ENCODE measurements at regions not wholly inside any gene's neighbourhood (a gene's known extent, or its start where the extent isn't known, plus 50 kb on each side); places are given as distances from the start of the nearest gene placed in this dataset.

DNA sequence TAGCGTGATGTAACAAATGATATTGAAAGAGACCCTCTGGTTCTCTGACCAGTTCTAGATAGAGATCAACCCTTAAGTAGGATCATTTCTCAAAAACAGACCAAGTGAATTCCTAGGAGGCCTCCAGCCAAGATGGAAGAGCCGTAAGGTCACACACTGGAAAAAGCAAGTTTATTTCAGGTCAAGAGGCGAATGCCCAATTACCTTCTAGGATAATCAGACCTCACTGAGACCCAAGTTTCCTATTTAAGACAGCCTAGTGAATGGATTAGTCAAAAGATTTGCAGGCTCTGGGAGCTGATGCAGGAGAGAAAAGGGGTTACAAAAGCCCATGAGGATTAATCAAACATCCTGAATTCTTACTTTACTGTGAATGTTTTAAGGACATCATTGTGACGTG is 486.1 kb upstream of the NRP1 start:
- H3K27ac ChIP-seq (replicated peaks), result no peak overlapping the region
- intact Hi-C loops (cut with micrococcal nuclease), result no loop called here
- no peak for DNase-seq
- no peaks in the 10 kb centered on the region for H3K9me3 ChIP-seq (replicated peaks)
- H3K27me3 ChIP-seq (ENCODE audit: low read depth), result no peaks in the 10 kb centered on the region
- TF ChIP-seq, protein P1, sequence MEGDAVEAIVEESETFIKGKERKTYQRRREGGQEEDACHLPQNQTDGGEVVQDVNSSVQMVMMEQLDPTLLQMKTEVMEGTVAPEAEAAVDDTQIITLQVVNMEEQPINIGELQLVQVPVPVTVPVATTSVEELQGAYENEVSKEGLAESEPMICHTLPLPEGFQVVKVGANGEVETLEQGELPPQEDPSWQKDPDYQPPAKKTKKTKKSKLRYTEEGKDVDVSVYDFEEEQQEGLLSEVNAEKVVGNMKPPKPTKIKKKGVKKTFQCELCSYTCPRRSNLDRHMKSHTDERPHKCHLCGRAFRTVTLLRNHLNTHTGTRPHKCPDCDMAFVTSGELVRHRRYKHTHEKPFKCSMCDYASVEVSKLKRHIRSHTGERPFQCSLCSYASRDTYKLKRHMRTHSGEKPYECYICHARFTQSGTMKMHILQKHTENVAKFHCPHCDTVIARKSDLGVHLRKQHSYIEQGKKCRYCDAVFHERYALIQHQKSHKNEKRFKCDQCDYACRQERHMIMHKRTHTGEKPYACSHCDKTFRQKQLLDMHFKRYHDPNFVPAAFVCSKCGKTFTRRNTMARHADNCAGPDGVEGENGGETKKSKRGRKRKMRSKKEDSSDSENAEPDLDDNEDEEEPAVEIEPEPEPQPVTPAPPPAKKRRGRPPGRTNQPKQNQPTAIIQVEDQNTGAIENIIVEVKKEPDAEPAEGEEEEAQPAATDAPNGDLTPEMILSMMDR (IDR thresholded peaks at IDR 0.05; ENCODE audit: borderline replicate concordance), result no peak
- H3K36me3 ChIP-seq, result no peaks in the 10 kb centered on the region
- H3K4me1 ChIP-seq, result peaks cover 12% of the 10 kb centered on the region
- H3K4me3 ChIP-seq, result no peak overlapping the region

- Histone ChIP-seq H3K4me3 (no peak overlapping the region), H3K27ac (replicated peaks) (no peak overlapping the region), H3K36me3 (no peaks in the 10 kb centered on the region), H3K9me3 (replicated peaks) (no peaks in the 10 kb centered on the region), H3K27me3 (ENCODE audit: low read depth) (no peaks in the 10 kb centered on the region), H3K4me1 (peaks cover 12% of the 10 kb centered on the region)
- DNase-seq, result no peak
- TF ChIP-seq, protein P1 (IDR thresholded peaks at IDR 0.05; ENCODE audit: borderline replicate concordance), result no peak
- intact Hi-C loops (cut with micrococcal nuclease), result no loop called here
Measured at GRCh38 chr10:33819206-33819605, 484.7 kb upstream of the NRP1 start.

GRCh38 chr10:33818343-33818742 is 483.9 kb upstream of the NRP1 start:
- Histone ChIP-seq H3K4me1 (peaks cover 12% of the 10 kb centered on the region), H3K36me3 (no peaks in the 10 kb centered on the region), H3K27me3 (ENCODE audit: low read depth) (no peaks in the 10 kb centered on the region), H3K27ac (replicated peaks) (no peak overlapping the region), H3K4me3 (no peak overlapping the region), H3K9me3 (replicated peaks) (no peaks in the 10 kb centered on the region)
- TF ChIP-seq, protein P1 (IDR thresholded peaks at IDR 0.05; ENCODE audit: borderline replicate concordance), result no peak
- intact Hi-C loops (cut with micrococcal nuclease), result no loop called here
- DNase-seq, result no peak

DNA sequence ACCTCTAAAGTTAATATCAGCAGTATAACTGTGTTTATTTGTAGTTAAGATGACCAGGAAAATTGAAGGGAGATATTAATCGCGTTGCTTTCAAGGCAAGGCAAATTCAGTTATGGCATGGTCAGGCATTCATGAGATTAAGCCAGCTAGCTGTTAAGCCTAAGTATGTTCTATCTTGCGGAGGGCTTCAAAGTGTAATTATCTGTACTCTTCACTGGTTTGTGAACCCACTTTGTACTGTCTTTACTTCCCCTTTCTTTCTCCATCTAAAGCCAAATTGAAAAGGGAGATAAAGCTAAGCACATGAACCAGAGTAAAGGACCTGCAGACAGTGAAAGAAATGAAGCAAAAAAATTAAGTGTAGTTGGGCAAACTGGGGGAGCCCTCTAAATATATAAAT is 483.1 kb upstream of the NRP1 start:
- Histone ChIP-seq H3K4me1 (peaks cover 11% of the 10 kb centered on the region), H3K4me3 (no peak overlapping the region), H3K27me3 (ENCODE audit: low read depth) (no peaks in the 10 kb centered on the region), H3K9me3 (replicated peaks) (no peaks in the 10 kb centered on the region), H3K27ac (replicated peaks) (no peak overlapping the region), H3K36me3 (no peaks in the 10 kb centered on the region)
- DNase-seq, result no peak
- TF ChIP-seq, protein P1 (IDR thresholded peaks at IDR 0.05; ENCODE audit: borderline replicate concordance), result no peak
- intact Hi-C loops (cut with micrococcal nuclease), result no loop called here

- DNase-seq, result no peak
- Histone ChIP-seq H3K27ac (replicated peaks) (no peak overlapping the region), H3K27me3 (ENCODE audit: low read depth) (no peaks in the 10 kb centered on the region), H3K36me3 (no peaks in the 10 kb centered on the region), H3K4me1 (peaks cover 6% of the 10 kb centered on the region), H3K4me3 (no peak overlapping the region), H3K9me3 (replicated peaks) (no peaks in the 10 kb centered on the region)
- TF ChIP-seq, protein P1 (IDR thresholded peaks at IDR 0.05; ENCODE audit: borderline replicate concordance), result no peak
- intact Hi-C loops (cut with micrococcal nuclease), result no loop called here
Measured at GRCh38 chr10:33815776-33816175, 481.3 kb upstream of the NRP1 start.

- Histone ChIP-seq H3K27ac (replicated peaks) (no peak overlapping the region), H3K36me3 (no peaks in the 10 kb centered on the region), H3K4me3 (no peak overlapping the region), H3K27me3 (ENCODE audit: low read depth) (no peaks in the 10 kb centered on the region), H3K4me1 (no peaks in the 10 kb centered on the region), H3K9me3 (replicated peaks) (no peaks in the 10 kb centered on the region)
- intact Hi-C loops (cut with micrococcal nuclease), result no loop called here
- TF ChIP-seq, protein P1 (IDR thresholded peaks at IDR 0.05; ENCODE audit: borderline replicate concordance), result no peak
- DNase-seq, result no peak
Measured at GRCh38 chr10:33813871-33814270, 479.4 kb upstream of the NRP1 start.

Measured in left ventricle myocardium inferior (tissue), 1 donor.